Esophagus muscularis mucosa (tissue), 4 donors: ENCODE measurements at regions not wholly inside any gene's neighbourhood (a gene's known extent, or its start where the extent isn't known, plus 50 kb on each side); places are given as distances from the start of the nearest gene placed in this dataset.
A peak's percentile ranks its signal among the peaks of the same experiment; 100 is the strongest.

ENCODE experiments used
- DNase-seq: peaks from one replicate; pipeline ENCODE4 v3.0.0-alpha.2; 2017; ENCODE audit errors: extremely low spot score
- H3K27ac ChIP-seq, 4 donors: fragments of 200-600 bp; sonication (generic); replicated peaks in 1 of 4; 1 replicate in 3 of 4; 2 replicates in 1 of 4; pipeline ENCODE4 v1.5.1; 2016 to 2019; ENCODE audit warnings: mild to moderate bottlenecking in 1 of 4
- H3K27me3 ChIP-seq, 4 donors: fragments of 200-600 bp; sonication (generic); one replicate each; pipeline versions ENCODE4 v1.5.1 to v1.6.0; 2016 to 2019
- H3K36me3 ChIP-seq, 4 donors: fragments of 200-600 bp; sonication (generic); one replicate each; pipeline ENCODE4 v1.5.1; 2016 to 2019
- H3K4me1 ChIP-seq, 4 donors: fragments of 200-600 bp; sonication (generic); one replicate each; pipeline ENCODE4 v1.5.1; 2016 to 2019
- H3K4me3 ChIP-seq, 4 donors: fragments of 200-600 bp; sonication (generic); 1 replicate in 2 of 4; 2 replicates in 2 of 4; pipeline ENCODE4 v1.5.1; 2016 to 2019; ENCODE audit warnings: mild to moderate bottlenecking in 4 of 4, moderate library complexity in 1 of 4
- H3K9me3 ChIP-seq, 4 donors: fragments of 200-600 bp; sonication (generic); 1 replicate in 3 of 4; 2 replicates in 1 of 4; pipeline ENCODE4 v1.5.1; 2016 to 2019
- CTCF ChIP-seq, 3 experiments: fragments of 200-600 bp in 2 of 3; fragments of 450-650 bp in 1 of 3; sonication (generic) in 2 of 3; IDR thresholded peaks; one replicate each; pipeline ENCODE4 v1.5.1; 2017 to 2019; ENCODE audit warnings: antibody characterized with exemption in 3 of 3, mild to moderate bottlenecking in 2 of 3, moderate library complexity in 1 of 3
- EP300 ChIP-seq: sonication (generic); formaldehyde crosslinking; IDR thresholded peaks from one replicate; pipeline ENCODE4 v1.6.1; 2017; ENCODE audit warnings: antibody characterized with exemption
- POLR2A ChIP-seq: fragments of 450-650 bp; IDR thresholded peaks from one replicate; pipeline ENCODE4 v1.6.1; 2017; ENCODE audit warnings: antibody characterized with exemption, moderate library complexity, mild to moderate bottlenecking, low read depth
- POLR2AphosphoS5 ChIP-seq, 2 donors: sonication (generic); formaldehyde crosslinking; IDR thresholded peaks; one replicate each; pipeline ENCODE4 v1.6.1; 2017; ENCODE audit warnings: antibody characterized with exemption in 2 of 2
- WGBS: methylation state at CpG from one replicate; pipeline ENCODE4 v1.1.5; 2018; 5-methylcytosine and 5-hydroxymethylcytosine counted together
- intact Hi-C: fragments of 100-400 bp; cut with DNase I; formaldehyde crosslinking; loops from one replicate; pipeline ENCODE4 v1.15.1; 2023

- no peak for DNase-seq
- H3K4me1 ChIP-seq, result peaks cover 0 to 7% (median 0%) of the 10 kb centered on the region in 4 donors
- peaks cover 0 to 4% (median 0%) of the 10 kb centered on the region in 4 donors for H3K9me3 ChIP-seq
- no peaks in the 10 kb centered on the region for H3K27me3 ChIP-seq
- TF ChIP-seq POLR2A (no peak), POLR2AphosphoS5 (IDR thresholded peaks at IDR 0.05) (no peak), CTCF (IDR thresholded peaks at IDR 0.05) (peak in 1 of 3 experiments; percentile 4), EP300 (no peak)
- intact Hi-C loops, result no loop called here
- H3K27ac ChIP-seq, result no peak overlapping the region
- no peaks in the 10 kb centered on the region for H3K36me3 ChIP-seq
- 79% methylated on average over 4 of the region's 4 CpGs for WGBS
- no peak overlapping the region for H3K4me3 ChIP-seq
Measured at GRCh38 chr21:16942703-16943102, 570.1 kb upstream of the CXADR start.

DNA sequence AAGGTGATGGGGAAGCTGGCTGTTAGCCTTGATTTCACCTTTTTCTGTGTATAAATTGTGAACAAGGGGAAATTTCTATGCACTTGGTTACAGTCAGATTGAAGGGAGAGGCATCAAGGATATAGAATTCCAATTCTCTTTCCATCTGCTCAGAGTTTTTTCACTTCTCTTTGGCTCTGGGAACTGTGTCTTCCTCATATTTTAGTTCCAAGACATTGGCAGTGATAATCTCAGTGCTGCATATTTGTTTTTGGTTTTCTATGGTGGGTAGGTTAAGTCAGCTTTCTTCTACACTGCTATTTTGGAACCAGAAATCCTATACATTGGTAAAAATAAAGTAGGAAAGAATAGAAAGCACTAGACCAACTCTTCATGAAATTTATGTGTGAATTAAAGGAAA is 569.6 kb upstream of the CXADR start:
- Histone ChIP-seq H3K36me3 (no peaks in the 10 kb centered on the region), H3K9me3 (peaks cover 0 to 4% (median 0%) of the 10 kb centered on the region in 4 donors), H3K27me3 (no peaks in the 10 kb centered on the region), H3K4me3 (no peak overlapping the region), H3K27ac (no peak overlapping the region), H3K4me1 (peaks cover 0 to 8% (median 0%) of the 10 kb centered on the region in 4 donors)
- intact Hi-C loops, result no loop called here
- TF ChIP-seq POLR2A, result no peak
- TF ChIP-seq CTCF (IDR thresholded peaks at IDR 0.05), result no peak
- TF ChIP-seq POLR2AphosphoS5 (IDR thresholded peaks at IDR 0.05), result no peak
- DNase-seq, result no peak

GRCh38 chr21:16945580-16945979 is 567.3 kb upstream of the CXADR start:
- H3K27me3 ChIP-seq, result no peaks in the 10 kb centered on the region
- H3K9me3 ChIP-seq, result peaks cover 0 to 4% (median 0%) of the 10 kb centered on the region in 4 donors
- no peak for DNase-seq
- H3K4me1 ChIP-seq, result peaks cover 0 to 8% (median 0%) of the 10 kb centered on the region in 4 donors
- TF ChIP-seq EP300, result no peak
- TF ChIP-seq POLR2A, result no peak
- no peak for TF ChIP-seq CTCF (IDR thresholded peaks at IDR 0.05)
- no peak for TF ChIP-seq POLR2AphosphoS5 (IDR thresholded peaks at IDR 0.05)
- H3K4me3 ChIP-seq, result no peak overlapping the region
- WGBS, result 100% methylated on average over 1 of the region's 3 CpGs
- no peak overlapping the region for H3K27ac ChIP-seq
- H3K36me3 ChIP-seq, result no peaks in the 10 kb centered on the region
- intact Hi-C loops, result no loop called here

DNA sequence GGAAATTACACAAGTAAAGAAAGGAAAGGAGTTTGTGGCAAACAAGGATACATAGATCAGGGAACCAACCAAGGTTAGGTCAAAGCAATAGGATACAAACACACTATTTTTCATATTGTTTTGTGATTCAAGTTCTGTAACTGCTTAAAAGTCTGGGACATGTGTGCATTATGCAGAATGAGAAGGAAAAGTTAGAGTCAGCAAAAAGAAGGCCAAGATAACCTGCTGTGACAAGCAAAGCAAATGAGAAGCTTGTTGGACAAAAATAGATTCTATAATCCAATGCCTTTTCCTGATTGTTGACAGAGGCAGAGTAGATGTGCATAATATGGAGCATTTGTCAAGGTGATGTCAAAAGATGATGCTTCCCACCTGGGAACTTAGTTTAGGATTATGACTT is 556.0 kb upstream of the CXADR start:
- intact Hi-C loops, result no loop called here
- Histone ChIP-seq H3K4me1 (no peaks in the 10 kb centered on the region), H3K4me3 (no peak overlapping the region), H3K9me3 (no peaks in the 10 kb centered on the region), H3K27ac (no peak overlapping the region), H3K36me3 (no peaks in the 10 kb centered on the region), H3K27me3 (no peaks in the 10 kb centered on the region)
- no peak for DNase-seq
- no peak for TF ChIP-seq POLR2AphosphoS5 (IDR thresholded peaks at IDR 0.05)
- no peak for TF ChIP-seq EP300
- no peak for TF ChIP-seq POLR2A
- no peak for TF ChIP-seq CTCF (IDR thresholded peaks at IDR 0.05)

DNA sequence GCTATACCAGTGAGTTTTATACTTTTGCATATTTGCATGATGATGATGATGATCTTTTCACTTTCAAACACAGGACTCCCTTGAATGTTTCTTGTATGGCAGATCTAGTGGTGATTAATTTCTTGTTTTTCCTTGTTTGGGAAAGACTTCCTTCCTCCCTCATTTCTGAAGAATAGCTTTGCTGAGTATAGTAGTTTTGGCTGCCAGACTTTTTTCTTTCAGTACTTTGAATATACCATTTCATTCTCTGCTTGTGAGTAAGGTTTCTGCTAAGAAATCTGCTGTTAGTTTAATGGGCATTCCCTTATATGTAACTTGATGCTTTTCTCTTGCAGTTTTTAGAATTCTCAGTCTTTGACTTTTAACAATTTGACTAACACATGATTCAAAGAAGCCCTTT is 547.4 kb upstream of the CXADR start:
- Histone ChIP-seq H3K4me3 (no peak overlapping the region), H3K27ac (no peak overlapping the region), H3K4me1 (no peaks in the 10 kb centered on the region), H3K27me3 (no peaks in the 10 kb centered on the region), H3K9me3 (peaks cover 0 to 19% (median 0%) of the 10 kb centered on the region in 4 donors), H3K36me3 (no peaks in the 10 kb centered on the region)
- intact Hi-C loops, result no loop called here
- no peak for DNase-seq
- TF ChIP-seq CTCF (IDR thresholded peaks at IDR 0.05) (no peak), EP300 (no peak), POLR2A (no peak), POLR2AphosphoS5 (IDR thresholded peaks at IDR 0.05) (no peak)
